Endothelial cell of umbilical vein (primary cell): ENCODE measurements at regions not wholly inside any gene's neighbourhood (a gene's known extent, or its start where the extent isn't known, plus 50 kb on each side); places are given as distances from the start of the nearest gene placed in this dataset.

Experiments
- BruUV-seq: library from RNA; stranded (reverse); fragments of 400-500 nt; replicated peaks from 2 replicates; lab custom pipeline; 2021; lab: Mats Ljungman, UMichigan
- CTCF ChIA-PET: fragments of 300-600, 350-600 bp; sonication (Branson Sonifier 250); formaldehyde crosslinking; loops from one replicate; lab custom pipeline; 2021; ENCODE audit warnings: antibody characterized with exemption, inconsistent platforms; lab: Charles Lee
- POLR2A ChIA-PET: fragments of 300-600, 350-600 bp; sonication (Branson Sonifier 250); formaldehyde crosslinking; loops from one replicate; lab custom pipeline; 2021; ENCODE audit warnings: antibody characterized with exemption, inconsistent platforms; lab: Charles Lee
- DNase-seq: peaks from one replicate; pipeline ENCODE4 v3.0.0-alpha.2; 2011; ENCODE audit warnings: low read depth, low spot score
- FAIRE-seq: peaks from 2 replicates; lab custom pipeline; 2011; peaks lifted over from hg19 to GRCh38; lab: Jason Lieb, UNC
- H2AFZ ChIP-seq: 2 replicates; pipeline ENCODE4 v1.6.0; 2012; ENCODE audit warnings: low read depth, low read length, control low read depth, inconsistent platforms
- H3K27ac ChIP-seq: 2 replicates; pipeline ENCODE4 v1.5.1; 2011; ENCODE audit warnings: low read depth, mild to moderate bottlenecking, control low read depth, low read length, moderate library complexity; ENCODE audit not compliant: insufficient read depth
- H3K27me3 ChIP-seq, 2 experiments: 2 replicates each; pipeline versions ENCODE4 v1.6.0 to v1.6.1; 2011; ENCODE audit warnings: low read length in 2 of 2, mixed read lengths in 1 of 2; ENCODE audit not compliant: control insufficient read depth in 2 of 2, insufficient read depth in 2 of 2
- H3K36me3 ChIP-seq, 2 experiments: 2 replicates in 1 of 2; 3 replicates in 1 of 2; pipeline ENCODE4 v1.5.1; 2011; ENCODE audit warnings: low read length in 2 of 2, mild to moderate bottlenecking in 1 of 2, moderate library complexity in 1 of 2; ENCODE audit not compliant: control insufficient read depth in 2 of 2, insufficient read depth in 2 of 2; ENCODE audit errors: extremely low read depth in 1 of 2
- H3K4me1 ChIP-seq: 3 replicates; pipeline ENCODE4 v1.5.1; 2011; ENCODE audit warnings: mild to moderate bottlenecking, low read length; ENCODE audit not compliant: control insufficient read depth, insufficient read depth; ENCODE audit errors: extremely low read depth
- H3K4me2 ChIP-seq: 2 replicates; pipeline ENCODE4 v1.6.1; 2011; ENCODE audit warnings: low read length, control low read depth, mixed read lengths; ENCODE audit not compliant: insufficient read depth
- H3K4me3 ChIP-seq, 3 experiments: fragments of 200-600 bp in 1 of 3; sonication (generic), shearing (Covaris generic) in 1 of 3; replicated peaks in 1 of 3; 2 replicates each; pipeline ENCODE4 v1.5.1; 2011 to 2016; ENCODE audit warnings: control low read depth in 3 of 3, low read length in 3 of 3, mild to moderate bottlenecking in 2 of 3, inconsistent platforms in 1 of 3, low read depth in 1 of 3, moderate library complexity in 1 of 3; ENCODE audit not compliant: insufficient read depth in 1 of 3
- H3K79me2 ChIP-seq: 2 replicates; pipeline ENCODE4 v1.6.0; 2012; ENCODE audit warnings: low read length, inconsistent platforms; ENCODE audit not compliant: control insufficient read depth, insufficient read depth
- H3K9ac ChIP-seq: replicated peaks from 2 replicates; pipeline ENCODE3; 2011; ENCODE audit warnings: low read length, control low read depth; ENCODE audit not compliant: insufficient read depth; ENCODE audit errors: extremely low read depth
- H3K9me1 ChIP-seq: replicated peaks from 3 replicates; pipeline ENCODE4 v1.6.0; 2011; ENCODE audit warnings: mild to moderate bottlenecking, low read length; ENCODE audit not compliant: control insufficient read depth, insufficient read depth; ENCODE audit errors: extremely low read depth
- H3K9me3 ChIP-seq: replicated peaks from 2 replicates; pipeline ENCODE4 v1.5.1; 2012; ENCODE audit warnings: low read length, inconsistent platforms; ENCODE audit not compliant: control insufficient read depth, insufficient read depth
- H4K20me1 ChIP-seq: replicated peaks from 2 replicates; pipeline ENCODE3; 2011; ENCODE audit warnings: mild to moderate bottlenecking, low read length; ENCODE audit not compliant: control insufficient read depth, insufficient read depth; ENCODE audit errors: extremely low read depth
- CTCF ChIP-seq, 2 donors: IDR thresholded peaks; 1 replicate in 1 of 2; 2 replicates in 1 of 2; pipeline ENCODE4 v1.5.1; 2011; ENCODE audit warnings: low read length in 2 of 2, mild to moderate bottlenecking in 2 of 2, moderate library complexity in 2 of 2, control low read depth in 1 of 2, inconsistent platforms in 1 of 2, low read depth in 1 of 2; ENCODE audit not compliant: insufficient read depth in 1 of 2; ENCODE audit errors: extremely low read depth in 1 of 2
- EZH2 ChIP-seq: IDR thresholded peaks from 2 replicates; pipeline ENCODE4 v1.6.1; 2012; ENCODE audit warnings: borderline replicate concordance, low read depth, mild to moderate bottlenecking, moderate library complexity, low read length, inconsistent platforms; ENCODE audit not compliant: severe bottlenecking
- FOS ChIP-seq: IDR thresholded peaks from 2 replicates; pipeline ENCODE4 v1.6.1; 2011; ENCODE audit warnings: mild to moderate bottlenecking, low read length, moderate library complexity, borderline replicate concordance; ENCODE audit not compliant: insufficient read depth
- GATA2 ChIP-seq: IDR thresholded peaks from 2 replicates; pipeline ENCODE4 v1.7.0; 2011; ENCODE audit warnings: low read depth, mild to moderate bottlenecking, moderate library complexity, mixed read lengths, low read length; ENCODE audit not compliant: insufficient read length, insufficient read depth
- JUN ChIP-seq: IDR thresholded peaks from 2 replicates; pipeline ENCODE4 v1.6.1; 2011; ENCODE audit warnings: borderline replicate concordance, low read depth; ENCODE audit not compliant: insufficient read length, insufficient read depth
- MYC ChIP-seq: IDR thresholded peaks from one replicate; pipeline ENCODE4 v1.6.1; 2011; ENCODE audit warnings: mild to moderate bottlenecking, low read depth, low read length
- POLR2A ChIP-seq: IDR thresholded peaks from 2 replicates; pipeline ENCODE4 v1.6.1; 2012; ENCODE audit warnings: low read depth, mild to moderate bottlenecking, control low read depth, low read length
- POLR2AphosphoS5 ChIP-seq: IDR thresholded peaks from 2 replicates; pipeline ENCODE4 v1.6.1; 2012; ENCODE audit warnings: low read depth, mild to moderate bottlenecking, control low read depth, low read length, moderate library complexity; ENCODE audit not compliant: insufficient read depth
- dilution Hi-C: fragments of 300-500 bp; cut with MboI; formaldehyde crosslinking; loops from one replicate; pipeline ENCODE4 v1.15.0; 2019; ENCODE audit warnings: low sequenced_read_pairs; ENCODE audit not compliant: extremely low pct_ligation_motif_present
- intact Hi-C: fragments of 100-400 bp; cut with micrococcal nuclease; formaldehyde crosslinking; loops from one replicate; pipeline ENCODE4 v1.10.0; 2022
- TF ChIP-seq, protein P1 (sequence below): IDR thresholded peaks from 2 replicates; pipeline ENCODE4 v1.6.1; 2011; ENCODE audit not compliant: insufficient read depth, insufficient read length

GRCh38 chr2:220781622-220782241 lies 790.4 kb downstream of the EPHA4 start:
- H3K4me2 ChIP-seq: no peak overlapping the region
- no peaks in the 10 kb centered on the region for H3K79me2 ChIP-seq
- no peak overlapping the region for H2AFZ ChIP-seq
- FAIRE-seq: no peak
- H3K9ac ChIP-seq: no peak overlapping the region
- peaks cover 2% of the 10 kb centered on the region for H3K9me3 ChIP-seq
- no peaks in the 10 kb centered on the region for H3K4me1 ChIP-seq
- no TSS peak for BruUV-seq
- H3K27me3 ChIP-seq: no peaks in the 10 kb centered on the region
- no peak for DNase-seq
- H3K36me3 ChIP-seq: no peaks in the 10 kb centered on the region
- ChIA-PET POLR2A (no interaction called here), CTCF (interaction anchor here (0.7 kb wide), 1 partner anchor 223 kb away, joined by 3 read pairs; no protein-coding TSS in a partner anchor)
- no peaks in the 10 kb centered on the region for H4K20me1 ChIP-seq
- no peak overlapping the region for H3K27ac ChIP-seq
- H3K4me3 ChIP-seq: no peak overlapping the region
- dilution Hi-C loops (no loop called here), intact Hi-C loops (no loop called here)
- H3K9me1 ChIP-seq: no peaks in the 10 kb centered on the region
- no peak for TF ChIP-seq FOS
- TF ChIP-seq CTCF (IDR thresholded peaks at IDR 0.05; ENCODE audit: extremely low read depth in 1 of 2, insufficient read depth in 1 of 2, low read depth in 1 of 2, low read length in 2 of 2): no peak
- TF ChIP-seq POLR2A: no peak
- TF ChIP-seq, protein P1, sequence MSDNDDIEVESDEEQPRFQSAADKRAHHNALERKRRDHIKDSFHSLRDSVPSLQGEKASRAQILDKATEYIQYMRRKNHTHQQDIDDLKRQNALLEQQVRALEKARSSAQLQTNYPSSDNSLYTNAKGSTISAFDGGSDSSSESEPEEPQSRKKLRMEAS: no peak
- no peak for TF ChIP-seq MYC
- TF ChIP-seq POLR2AphosphoS5: no peak
- no peak for TF ChIP-seq EZH2
- TF ChIP-seq GATA2: no peak
- no peak for TF ChIP-seq JUN
